Pons (tissue), 1 donor: ENCODE measurements at regions not wholly inside any gene's neighbourhood (a gene's known extent, or its start where the extent isn't known, plus 50 kb on each side); places are given as distances from the start of the nearest gene placed in this dataset.

Source experiments
- DNase-seq: peaks from one replicate; pipeline ENCODE4 v3.0.0-alpha.2; 2016; ENCODE audit warnings: low spot score

DNA sequence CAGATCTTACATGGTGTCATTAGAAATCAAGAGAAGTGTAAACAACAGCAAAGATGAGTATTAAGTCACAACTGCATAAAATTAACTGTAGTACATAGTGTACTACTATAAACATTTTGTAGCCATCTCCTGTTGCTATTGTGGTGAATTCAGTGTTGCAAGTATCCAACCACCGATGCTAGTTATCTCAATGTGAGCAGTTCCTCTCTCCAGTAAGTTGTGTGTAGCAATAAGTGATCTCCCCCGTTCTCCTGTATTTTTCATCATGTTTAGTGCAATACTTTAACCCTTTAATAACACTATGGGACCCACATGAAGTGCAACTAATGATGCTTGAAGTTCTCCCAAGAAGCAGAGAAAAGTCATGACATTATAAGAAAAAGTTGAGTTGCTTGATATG lies 264.7 kb upstream of the KCNH8 start:
- no peak for DNase-seq

DNA sequence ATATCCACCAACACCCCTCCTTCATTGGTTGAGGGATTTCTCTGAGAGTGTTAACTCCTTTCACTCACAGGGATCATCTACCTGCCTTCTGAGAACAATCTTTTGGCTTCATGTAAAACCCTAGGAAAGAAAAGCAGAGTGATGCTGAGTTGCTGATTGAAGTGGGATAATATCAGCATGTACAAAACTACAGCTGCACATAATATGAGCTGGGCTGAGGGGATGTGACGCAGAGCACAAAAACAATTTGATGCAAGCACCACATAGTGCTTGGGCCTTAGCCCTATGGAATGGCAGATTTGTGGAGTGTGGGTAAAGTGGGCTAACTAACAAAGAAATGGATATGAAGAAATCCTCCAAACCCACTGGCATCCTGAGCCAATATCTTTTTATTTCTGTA lies 267.6 kb upstream of the KCNH8 start:
- DNase-seq = no peak

DNA sequence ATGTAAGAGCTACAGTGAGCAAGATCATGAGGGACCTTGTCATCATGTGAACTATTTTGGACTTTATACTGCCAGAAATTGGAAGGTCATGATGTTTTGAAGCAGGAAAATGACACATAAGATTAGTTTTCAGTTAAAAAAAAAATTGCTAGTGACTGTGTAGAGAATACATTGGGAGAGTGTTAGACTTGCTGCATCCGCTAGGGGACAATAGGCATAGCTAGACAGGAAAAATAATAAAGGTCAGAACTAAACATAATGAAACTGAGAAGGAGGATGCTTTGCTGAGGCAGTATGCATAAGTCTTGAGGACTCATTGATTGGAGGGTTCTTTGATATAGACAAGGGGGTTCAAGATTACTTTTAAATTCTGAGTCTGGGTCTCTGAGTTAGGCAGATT lies 275.8 kb upstream of the KCNH8 start:
- DNase-seq = no peak

DNA sequence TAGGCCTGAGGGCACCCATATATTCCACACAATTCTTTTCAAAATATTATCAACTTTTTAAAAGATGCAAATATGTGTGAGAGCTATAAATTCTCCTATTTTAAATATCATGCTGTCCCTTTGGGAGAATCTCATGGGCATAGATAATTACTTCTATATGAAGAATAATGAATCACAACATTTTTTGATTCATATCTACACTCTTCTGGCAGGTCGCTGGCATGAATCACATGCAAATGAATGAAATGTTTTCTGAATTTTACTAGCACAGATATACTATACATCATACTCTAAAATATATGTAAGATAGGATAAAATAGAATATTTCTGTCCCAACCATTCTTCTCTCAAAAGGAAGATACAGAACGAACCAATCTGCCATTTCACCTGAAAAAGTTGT lies 277.7 kb upstream of the KCNH8 start:
- DNase-seq = no peak

DNA sequence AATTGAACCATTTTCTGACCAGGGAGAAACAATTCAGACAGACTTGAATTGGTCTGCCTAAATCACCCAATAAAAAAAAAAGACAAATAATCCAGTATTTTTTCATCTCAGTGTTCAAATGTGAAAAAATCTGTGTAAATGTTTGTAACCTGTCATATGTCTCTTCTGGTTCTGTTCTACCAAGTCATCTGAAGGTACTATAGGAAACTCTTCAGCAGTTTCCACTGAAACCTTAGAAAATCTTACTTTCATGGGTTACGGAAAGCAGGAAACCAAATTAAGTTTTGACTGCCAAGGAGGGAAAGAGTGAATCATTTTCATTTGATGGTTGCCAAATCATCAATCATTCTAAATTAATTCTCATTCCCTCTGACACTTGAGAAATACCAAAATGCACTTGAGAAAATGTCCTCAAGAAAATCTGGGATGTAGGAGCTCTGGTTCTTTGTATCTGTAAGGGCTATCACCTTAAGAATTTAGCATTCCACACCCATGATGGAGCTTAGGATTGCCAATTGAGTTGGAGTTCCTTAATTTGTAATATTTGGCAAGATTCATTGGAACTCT lies 278.2 kb upstream of the KCNH8 start:
- DNase-seq = no peak

DNA sequence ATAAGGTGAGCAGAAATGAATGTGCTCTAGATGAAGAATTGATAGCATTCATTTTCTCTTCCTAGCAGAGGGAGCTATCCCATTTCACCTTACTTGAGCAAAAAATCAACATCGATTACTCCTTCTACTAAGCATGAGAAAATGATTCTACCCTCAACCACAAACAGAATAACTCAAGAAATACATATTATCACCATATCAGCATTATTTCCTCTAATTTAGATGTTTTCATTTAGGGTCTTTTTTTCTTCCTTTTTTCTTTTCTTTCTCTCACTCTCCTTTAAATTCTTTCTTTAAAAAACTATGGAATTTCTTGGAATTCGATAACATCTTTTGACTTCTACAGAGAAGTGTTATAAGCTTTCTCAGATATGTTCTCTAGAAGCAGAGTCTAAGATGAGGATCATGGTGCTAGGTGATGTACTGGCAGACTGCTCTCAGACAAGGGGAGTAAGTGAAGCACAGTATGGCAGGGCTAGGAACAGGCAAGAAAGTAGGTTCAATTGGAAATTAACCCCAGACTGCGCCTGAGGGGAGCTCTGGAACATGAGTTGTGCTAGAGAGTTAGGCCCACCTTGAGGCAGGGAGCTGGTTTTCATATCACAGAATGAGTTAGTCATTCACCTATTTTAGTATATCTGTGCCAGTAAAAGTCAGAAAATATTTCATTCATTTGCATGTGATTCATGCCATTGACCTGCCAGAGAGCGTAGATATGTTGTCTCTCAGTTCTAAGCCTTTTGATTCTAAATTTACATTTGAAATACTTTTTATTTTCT lies 279.2 kb upstream of the KCNH8 start:
- no peak for DNase-seq

DNA sequence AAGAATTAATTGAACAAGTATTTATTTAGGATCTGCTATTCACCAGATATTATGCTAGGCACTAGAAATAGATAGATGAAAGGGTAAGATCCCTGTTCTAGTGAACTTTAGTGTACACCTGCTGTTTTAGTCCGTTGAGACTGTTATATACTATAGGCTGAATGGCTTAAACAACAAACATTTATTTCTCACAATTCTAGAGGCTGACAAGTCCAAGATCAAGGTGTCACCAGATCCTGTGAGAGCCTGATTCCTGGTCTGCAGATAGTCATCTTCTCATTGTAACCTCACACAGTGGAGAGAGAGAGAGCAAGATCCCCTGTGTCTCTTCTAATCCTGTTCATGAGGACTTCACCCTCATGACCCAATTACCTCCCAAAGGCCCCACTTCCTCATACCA lies 281.4 kb upstream of the KCNH8 start:
- no peak for DNase-seq

DNA sequence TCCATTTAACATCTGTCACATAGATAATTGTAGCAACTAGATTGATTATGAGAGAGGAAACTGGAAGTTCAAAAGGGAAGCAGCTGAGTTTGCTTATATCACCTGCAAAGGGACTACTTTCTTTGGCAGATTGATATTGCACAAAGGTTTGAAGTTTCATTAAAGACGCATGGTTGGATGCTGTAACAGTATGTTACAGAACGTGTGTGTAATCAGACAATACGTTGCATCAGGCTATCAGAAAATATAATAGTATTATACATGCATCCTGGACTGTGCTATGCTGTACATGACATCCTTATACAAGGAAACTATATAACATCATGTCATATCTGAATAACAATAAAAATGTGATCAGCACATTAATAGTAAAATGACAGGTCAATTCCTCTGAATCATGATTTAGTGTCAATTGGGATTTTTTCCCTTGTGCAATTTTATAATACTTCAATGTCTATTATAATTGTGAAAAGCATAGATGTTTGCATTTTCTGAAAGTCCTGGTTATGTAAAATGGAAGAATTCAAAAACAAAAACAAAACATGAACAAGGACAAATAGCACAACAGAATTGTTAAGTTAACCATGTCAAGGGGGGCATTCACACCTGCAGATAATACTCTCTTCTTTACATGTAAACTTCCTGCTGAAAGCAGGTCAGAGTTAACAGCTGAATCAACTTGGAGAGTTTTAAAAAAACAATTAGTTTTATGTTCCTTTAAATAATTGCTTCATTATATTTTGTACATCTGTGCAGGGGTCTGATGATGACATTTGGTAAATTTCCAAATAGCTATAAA lies 283.2 kb upstream of the KCNH8 start:
- no peak for DNase-seq

DNA sequence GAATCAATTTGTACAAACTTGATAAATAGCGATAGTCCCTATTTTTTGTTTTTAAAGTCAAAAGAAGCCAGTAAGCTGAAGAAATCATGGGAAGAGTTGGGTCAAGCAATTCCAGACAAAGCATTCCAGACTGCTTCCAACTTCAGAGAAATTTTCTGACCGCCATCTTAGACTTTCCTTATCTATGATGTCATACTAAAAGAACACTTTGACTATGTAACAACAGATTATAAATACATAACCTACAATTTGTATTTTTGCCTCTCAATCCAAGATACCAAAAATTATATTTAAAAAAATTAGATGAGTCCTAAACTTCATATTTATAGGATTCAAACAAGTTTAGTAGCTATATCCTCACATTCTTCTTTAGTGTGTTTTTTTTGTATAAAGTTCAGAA lies 286.2 kb upstream of the KCNH8 start:
- no peak for DNase-seq

DNA sequence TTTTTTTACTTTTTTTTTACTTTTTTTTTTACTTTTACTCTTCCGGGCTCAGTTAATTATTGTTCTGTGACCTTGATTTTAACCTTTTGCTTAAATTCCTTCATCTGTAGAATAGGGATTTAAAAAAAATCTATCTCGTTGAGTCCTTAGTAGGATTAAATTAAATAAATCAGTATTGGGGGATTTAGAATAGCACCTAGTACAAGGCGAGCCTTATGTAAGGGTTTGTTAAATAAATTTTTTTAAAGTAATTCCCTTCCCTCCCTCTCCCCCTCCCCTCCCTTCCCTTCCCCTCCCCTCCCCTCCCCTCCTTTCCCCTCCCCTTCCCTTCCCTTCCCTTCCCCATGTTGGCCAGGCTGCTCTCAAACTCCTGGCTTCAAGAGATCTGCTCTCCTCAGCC lies 287.2 kb upstream of the KCNH8 start:
- DNase-seq = no peak

DNA sequence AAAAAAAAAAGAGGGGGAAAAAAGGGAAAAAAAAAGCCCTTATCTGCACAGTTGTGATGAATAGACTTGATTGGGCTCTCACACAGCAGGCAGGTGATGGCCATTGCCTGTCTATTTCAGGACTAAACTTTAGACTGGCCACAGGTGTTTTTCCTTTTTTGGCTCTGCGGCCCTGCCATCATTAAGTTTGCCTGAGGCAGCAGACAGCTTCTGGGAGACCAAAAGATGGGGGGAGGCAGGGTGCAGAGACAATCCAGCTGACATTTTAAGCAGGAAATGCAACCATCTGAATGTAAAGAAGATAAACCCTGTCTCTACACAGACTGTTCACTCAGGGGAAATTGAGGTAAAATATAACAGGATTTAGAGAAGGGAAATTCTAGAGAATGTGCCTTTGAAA lies 295.0 kb upstream of the KCNH8 start:
- DNase-seq = no peak

DNA sequence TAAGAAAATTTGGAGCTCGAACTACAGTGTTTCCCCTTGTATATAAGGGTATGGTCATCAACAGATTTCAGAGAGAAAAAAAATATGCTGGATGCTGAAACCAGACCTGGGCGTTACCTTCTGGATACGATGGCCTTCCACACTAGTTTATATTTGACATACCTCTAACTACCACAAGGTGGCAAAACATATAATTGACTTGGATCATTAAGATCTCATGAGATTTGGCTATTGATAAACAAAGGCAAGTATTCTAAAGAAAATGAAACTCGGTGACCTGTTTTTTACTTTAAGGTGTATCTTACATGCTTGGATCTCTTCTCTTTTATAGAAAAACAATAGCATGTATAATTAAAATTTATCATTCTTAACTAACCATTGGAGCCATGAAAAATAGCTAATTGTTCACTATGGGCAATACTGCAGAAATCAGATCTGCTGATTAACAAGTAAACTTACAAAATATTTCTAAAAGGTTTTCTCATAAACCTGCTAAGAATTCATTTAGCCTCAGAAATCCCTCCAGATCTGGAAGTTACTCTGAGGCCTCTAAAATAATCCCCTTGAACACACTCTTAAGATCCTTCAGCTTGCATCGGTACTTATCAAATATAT lies 300.6 kb upstream of the KCNH8 start:
- DNase-seq = peak; percentile 8

DNA sequence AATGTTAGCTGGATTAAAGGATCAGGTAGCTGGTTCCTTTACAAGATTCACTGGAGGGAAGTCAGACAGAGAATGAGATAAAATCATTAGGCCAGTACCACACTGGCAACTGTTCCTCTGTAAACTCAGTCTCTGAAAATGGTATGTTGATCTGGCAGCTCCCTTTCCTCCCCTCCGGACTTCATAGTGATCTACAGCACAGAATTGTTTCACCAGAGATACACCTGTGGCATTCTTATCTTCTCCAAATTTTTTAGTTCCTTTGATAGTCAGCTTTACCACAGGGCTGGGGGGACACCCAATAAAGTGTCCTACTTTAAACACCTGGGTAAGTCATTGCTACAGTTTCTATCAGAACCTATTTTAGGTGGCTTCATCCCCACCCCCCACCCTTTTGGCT lies 304.3 kb upstream of the KCNH8 start:
- DNase-seq = no peak

DNA sequence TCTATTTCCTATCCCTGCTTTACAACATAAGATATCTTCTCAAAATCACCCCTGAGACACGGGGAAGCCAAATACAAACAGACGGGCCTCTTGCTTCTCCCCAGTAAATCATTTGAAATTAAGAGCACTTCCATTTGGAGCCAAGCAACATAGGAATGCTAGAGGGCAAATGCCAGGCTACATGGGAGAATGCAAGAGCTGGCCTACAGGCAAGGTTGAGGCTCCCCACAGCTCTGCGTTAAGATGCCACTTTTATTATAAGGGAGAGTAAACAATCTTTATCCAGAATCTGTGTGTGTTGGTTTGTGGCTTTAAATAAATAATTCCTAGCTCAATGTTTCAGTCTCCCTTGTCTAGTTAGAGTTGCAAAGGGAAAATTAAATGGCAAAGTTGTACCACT lies 305.1 kb upstream of the KCNH8 start:
- DNase-seq = no peak

DNA sequence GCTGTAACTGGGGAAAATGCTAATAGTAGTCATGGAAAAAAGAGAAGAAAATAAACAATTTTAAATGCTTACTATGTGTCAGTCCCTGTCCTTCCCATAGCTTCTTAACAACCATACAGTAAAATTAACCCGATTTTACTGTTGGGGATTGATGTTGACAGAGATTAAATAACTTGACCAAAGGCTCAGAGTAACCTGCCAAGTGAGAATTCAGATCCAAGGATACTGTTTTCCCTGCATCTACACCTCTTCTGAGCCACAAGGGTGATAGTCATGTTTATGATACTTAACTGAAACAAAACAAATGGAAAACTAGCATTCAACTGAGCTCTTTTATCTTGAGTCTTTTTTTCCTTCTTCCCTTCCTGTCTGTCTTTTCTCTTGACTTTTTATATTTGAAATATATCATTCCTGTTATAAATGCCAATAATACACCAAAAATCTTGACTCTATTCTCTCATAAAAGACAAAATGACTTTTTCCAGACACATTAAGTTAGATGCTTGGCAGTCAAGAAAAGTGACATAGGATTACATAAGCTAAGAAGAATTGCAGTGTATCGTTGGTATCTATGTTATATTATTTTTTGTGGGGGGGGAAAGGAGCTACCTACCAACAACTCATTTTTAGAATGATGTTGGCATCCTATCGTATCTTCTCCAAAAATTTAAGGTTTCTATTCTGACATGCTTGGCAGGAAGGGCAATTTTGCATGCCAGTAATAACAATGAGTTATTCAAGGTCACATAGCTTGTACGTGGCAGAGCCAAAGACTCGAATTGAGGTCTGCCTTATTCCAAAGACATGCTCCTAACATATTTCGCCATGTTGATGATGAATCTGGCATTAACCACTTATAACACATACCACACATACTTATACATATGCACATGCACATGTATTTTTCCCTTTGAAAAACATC lies 306.6 kb upstream of the KCNH8 start:
- DNase-seq = no peak

DNA sequence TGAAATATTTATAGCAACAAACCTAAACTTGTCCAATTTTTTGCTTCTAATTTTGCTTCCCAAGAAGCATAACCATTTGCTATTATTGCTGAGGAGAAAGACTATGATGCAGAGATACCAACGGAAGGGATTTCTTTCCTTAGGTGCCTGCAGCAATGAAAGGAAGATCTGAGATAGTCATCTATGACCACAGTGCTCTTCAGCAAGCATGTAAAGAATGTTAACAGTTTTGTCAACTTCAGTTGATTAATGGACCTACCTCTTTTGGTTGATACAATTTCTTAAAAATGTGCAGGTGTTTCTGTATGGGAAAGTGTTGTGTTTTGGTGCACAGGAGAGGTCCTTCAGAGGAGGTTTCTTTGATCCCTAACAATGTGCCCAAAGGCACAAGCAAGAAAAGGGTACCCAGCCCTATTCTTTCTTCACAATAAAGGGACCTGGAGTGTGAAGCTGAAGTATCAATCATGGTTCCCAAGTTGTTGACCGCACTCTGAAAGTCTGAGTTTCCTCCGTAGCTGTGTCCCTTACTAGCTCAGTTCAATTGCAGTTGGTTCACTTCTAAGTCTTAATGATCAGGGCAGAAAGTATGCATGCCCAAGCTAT lies 307.7 kb upstream of the KCNH8 start:
- DNase-seq = no peak

DNA sequence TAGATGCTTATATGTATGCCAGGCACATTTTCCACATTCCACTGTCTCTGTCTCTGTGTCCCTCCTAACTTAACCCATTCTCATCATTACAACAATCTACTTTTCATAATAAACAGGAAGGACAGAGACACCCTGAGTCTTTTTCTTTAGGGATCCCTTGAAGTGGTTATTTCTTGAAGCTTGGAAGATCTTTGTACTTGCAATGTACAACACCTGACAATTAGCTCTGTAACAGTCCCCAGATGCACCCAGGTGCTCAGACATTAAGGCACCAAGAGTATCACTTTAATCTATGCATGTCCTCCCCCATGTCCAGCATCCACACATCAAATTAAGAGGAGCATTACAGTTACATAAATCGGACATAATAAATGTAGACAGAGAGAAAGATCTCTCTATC lies 309.6 kb upstream of the KCNH8 start:
- DNase-seq = no peak

DNA sequence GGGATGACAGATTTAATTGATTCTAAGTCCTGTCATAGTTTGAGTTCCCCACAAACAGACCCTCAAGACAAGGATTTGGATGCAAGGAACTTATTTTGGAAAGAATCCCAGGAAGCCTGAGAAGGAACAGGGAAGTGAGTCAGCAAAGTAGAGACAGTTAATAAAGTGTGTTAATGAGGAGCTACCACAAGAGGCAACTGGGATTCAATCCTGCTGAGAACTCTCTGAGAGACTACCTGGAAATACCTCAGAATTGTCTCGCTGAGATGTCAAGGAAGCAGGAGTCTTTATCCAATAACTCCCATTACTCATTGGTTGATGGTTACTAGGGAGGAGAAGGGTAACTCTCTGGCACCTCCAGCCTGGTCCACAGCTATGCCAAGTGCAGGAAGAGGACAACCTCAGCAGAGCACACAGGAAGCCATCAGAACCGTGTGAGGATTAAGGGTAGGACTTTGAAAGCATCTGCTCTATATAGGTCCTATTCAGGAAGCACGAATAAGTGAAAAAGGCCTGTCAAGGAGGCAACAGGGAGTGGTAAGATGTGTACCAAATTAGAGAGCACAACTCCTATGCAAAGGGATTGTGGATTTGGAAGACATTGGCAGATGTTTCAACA lies 311.1 kb upstream of the KCNH8 start:
- no peak for DNase-seq

DNA sequence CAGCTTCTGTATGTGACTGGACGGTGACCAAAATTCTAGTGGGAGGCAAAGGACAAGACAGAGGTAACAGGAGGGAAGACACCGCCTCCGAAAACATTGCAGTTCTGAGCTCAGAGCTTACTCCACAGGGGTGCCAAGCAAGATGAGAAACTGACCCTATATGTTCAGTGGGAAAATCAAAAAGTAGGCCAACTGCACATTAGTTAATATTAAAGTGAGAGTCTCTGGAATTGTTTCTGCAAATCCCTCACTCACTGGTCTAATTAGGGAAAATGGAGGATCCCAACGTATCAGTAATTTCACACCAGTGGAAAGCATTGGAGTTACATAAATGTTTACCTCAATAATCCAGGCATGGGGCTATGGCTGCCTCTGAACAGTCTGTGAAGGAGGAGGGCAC lies 313.3 kb upstream of the KCNH8 start:
- DNase-seq = no peak

DNA sequence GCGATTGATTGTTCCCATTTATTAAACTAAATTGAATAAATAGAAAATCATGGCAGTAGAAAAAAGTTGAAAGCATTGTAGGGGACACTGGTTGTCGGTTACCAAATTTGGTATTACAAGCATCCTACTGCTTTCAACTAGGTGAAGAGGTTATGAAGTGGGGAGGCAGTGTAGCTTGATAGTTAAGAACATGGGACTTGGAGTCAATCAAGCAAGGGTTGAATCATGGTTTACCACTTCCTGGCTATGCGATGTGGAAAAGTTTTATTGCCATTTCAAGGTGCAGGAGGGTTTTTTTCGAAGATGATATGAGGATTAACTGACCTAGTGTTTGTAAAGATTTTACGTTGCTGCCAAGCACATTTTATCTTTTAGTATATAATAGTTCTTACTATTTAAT lies 318.2 kb upstream of the KCNH8 start:
- DNase-seq = no peak

DNA sequence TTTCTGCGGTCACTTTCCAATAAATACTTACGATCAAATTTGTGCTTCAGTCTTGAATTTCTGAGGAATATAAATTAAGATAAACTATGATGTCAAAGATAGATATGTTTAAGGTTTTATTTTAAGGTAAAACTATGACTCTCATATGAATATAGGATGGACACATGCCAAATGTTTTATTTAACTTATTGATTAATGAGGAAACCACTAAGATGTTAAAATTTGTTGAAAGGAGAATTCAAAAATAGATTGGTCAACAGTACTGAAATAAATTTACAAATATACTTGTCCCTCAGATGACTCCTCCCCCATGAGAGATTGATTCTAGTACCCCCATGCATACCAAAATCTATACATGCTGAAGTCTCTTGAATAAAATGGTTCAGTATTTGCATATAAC lies 319.7 kb upstream of the KCNH8 start:
- DNase-seq = no peak
